CD14-positive monocyte (primary cell): ENCODE measurements at regions not wholly inside any gene's neighbourhood (a gene's known extent, or its start where the extent isn't known, plus 50 kb on each side); places are given as distances from the start of the nearest gene placed in this dataset.

Experiments
- DNase-seq, 3 donors: peaks; one replicate each; pipeline ENCODE4 v3.0.0-alpha.2; 2011 to 2022
- H2AFZ ChIP-seq: 2 replicates; pipeline ENCODE4 v1.6.0; 2012; ENCODE audit warnings: mild to moderate bottlenecking, low read depth, low read length, inconsistent platforms; ENCODE audit not compliant: insufficient read depth, poor library complexity, severe bottlenecking
- H3K27ac ChIP-seq, 2 donors: 1 replicate in 1 of 2; 2 replicates in 1 of 2; pipeline ENCODE4 v1.5.1; 2012 to 2013; ENCODE audit warnings: low read length in 2 of 2, control low read depth in 1 of 2, inconsistent platforms in 1 of 2, low read depth in 1 of 2, mild to moderate bottlenecking in 1 of 2
- H3K27me3 ChIP-seq, 2 donors: one replicate each; pipeline versions ENCODE4 v1.6.0 to v1.6.1; 2011 to 2013; ENCODE audit warnings: low read length in 2 of 2; ENCODE audit not compliant: control insufficient read depth in 2 of 2, insufficient read depth in 2 of 2
- H3K36me3 ChIP-seq, 2 donors: replicated peaks in 1 of 2; 1 replicate in 1 of 2; 2 replicates in 1 of 2; pipeline versions ENCODE4 v1.5.1 to v1.6.1; 2012 to 2013; ENCODE audit warnings: low read length in 2 of 2, control low read depth in 1 of 2, inconsistent platforms in 1 of 2, mild to moderate bottlenecking in 1 of 2; ENCODE audit not compliant: insufficient read depth in 2 of 2, control insufficient read depth in 1 of 2
- H3K4me1 ChIP-seq, 2 donors: 1 replicate in 1 of 2; 2 replicates in 1 of 2; pipeline versions ENCODE4 v1.5.1 to v1.6.1; 2012 to 2013; ENCODE audit warnings: low read length in 2 of 2, control low read depth in 1 of 2, inconsistent platforms in 1 of 2, mild to moderate bottlenecking in 1 of 2, moderate library complexity in 1 of 2; ENCODE audit not compliant: insufficient read depth in 2 of 2, control insufficient read depth in 1 of 2
- H3K4me2 ChIP-seq: replicated peaks from 2 replicates; pipeline ENCODE3; 2012; ENCODE audit warnings: low read length, moderate library complexity, mild to moderate bottlenecking; ENCODE audit not compliant: poor library complexity, severe bottlenecking; ENCODE audit errors: extremely low read depth
- H3K4me3 ChIP-seq, 3 experiments: fragments of 200-600 bp in 1 of 3; sonication (generic) in 1 of 3; replicated peaks in 1 of 3; 1 replicate in 2 of 3; 2 replicates in 1 of 3; pipeline ENCODE4 v1.5.1; 2011 to 2013; ENCODE audit warnings: low read length in 3 of 3, mild to moderate bottlenecking in 3 of 3, control low read depth in 2 of 3, low read depth in 2 of 3, inconsistent platforms in 1 of 3, moderate library complexity in 1 of 3
- H3K79me2 ChIP-seq: 2 replicates; pipeline ENCODE4 v1.6.0; 2012; ENCODE audit warnings: mild to moderate bottlenecking, control low read depth, inconsistent platforms, low read length, moderate library complexity; ENCODE audit not compliant: insufficient read depth
- H3K9ac ChIP-seq: 2 replicates; pipeline ENCODE4 v1.6.0; 2017; ENCODE audit warnings: low read length, mild to moderate bottlenecking; ENCODE audit not compliant: insufficient read depth, poor library complexity, severe bottlenecking
- H3K9me3 ChIP-seq, 2 donors: replicated peaks in 1 of 2; 1 replicate in 1 of 2; 2 replicates in 1 of 2; pipeline versions ENCODE4 v1.5.1 to v1.6.1; 2012 to 2013; ENCODE audit warnings: low read length in 2 of 2, control low read depth in 1 of 2; ENCODE audit not compliant: control insufficient read depth in 1 of 2, insufficient read depth in 1 of 2
- H4K20me1 ChIP-seq: 2 replicates; pipeline ENCODE4 v1.6.0; 2012; ENCODE audit warnings: mild to moderate bottlenecking, low read length, control low read depth, moderate library complexity; ENCODE audit not compliant: insufficient read depth
- H3K27ac Mint-ChIP-seq, 7 donors: one replicate each; pipeline ENCODE4 v1.8.0; 2020; ENCODE audit warnings: mild to moderate bottlenecking in 7 of 7, mixed read lengths in 7 of 7, moderate library complexity in 6 of 7, inconsistent platforms in 2 of 7
- H3K27me3 Mint-ChIP-seq, 3 donors: one replicate each; pipeline ENCODE4 v1.8.0; 2021 to 2022; ENCODE audit warnings: low read depth in 3 of 3, mild to moderate bottlenecking in 3 of 3, mixed read lengths in 3 of 3, moderate library complexity in 3 of 3, inconsistent platforms in 1 of 3
- H3K36me3 Mint-ChIP-seq, 2 donors: one replicate each; pipeline ENCODE4 v1.8.0; 2020; ENCODE audit warnings: mixed read lengths in 2 of 2, inconsistent platforms in 1 of 2, mild to moderate bottlenecking in 1 of 2
- H3K4me1 Mint-ChIP-seq: one replicate; pipeline ENCODE4 v1.8.0; 2020; ENCODE audit warnings: mild to moderate bottlenecking, mixed read lengths
- H3K4me3 Mint-ChIP-seq, 2 donors: one replicate each; pipeline ENCODE4 v1.8.0; 2020; ENCODE audit warnings: mild to moderate bottlenecking in 2 of 2, mixed read lengths in 2 of 2, moderate library complexity in 1 of 2
- H3K9me3 Mint-ChIP-seq, 7 donors: one replicate each; pipeline ENCODE4 v1.8.0; 2020 to 2022; ENCODE audit warnings: mixed read lengths in 7 of 7, mild to moderate bottlenecking in 6 of 7, moderate library complexity in 6 of 7, inconsistent platforms in 2 of 7
- CTCF ChIP-seq: fragments of 200-600 bp; IDR thresholded peaks from one replicate; pipeline ENCODE4 v1.8.0; 2022; ENCODE audit warnings: antibody characterized with exemption, mild to moderate bottlenecking
- WGBS: methylation state at CpG from one replicate; pipeline ENCODE4 v1.1.5; 2013; ENCODE audit warnings: missing lambda C conversion rate; ENCODE audit not compliant: insufficient coverage; 5-methylcytosine and 5-hydroxymethylcytosine counted together
- intact Hi-C, 2 donors: fragments of 100-400 bp; cut with micrococcal nuclease; formaldehyde crosslinking; loops; one replicate each; pipeline versions ENCODE4 v1.15.0 to v1.15.1; 2023

GRCh38 chr9:75691408-75691807 lies 199.1 kb upstream of the PCSK5 start:
- H3K27ac ChIP-seq: no peak overlapping the region
- no peaks in the 10 kb centered on the region for H4K20me1 ChIP-seq
- no peaks in the 10 kb centered on the region for H3K4me1 Mint-ChIP-seq
- no peak overlapping the region for H3K9ac ChIP-seq
- H3K27ac Mint-ChIP-seq: no peak overlapping the region
- peaks cover 0 to 11% (median 2%) of the 10 kb centered on the region in 7 donors for H3K9me3 Mint-ChIP-seq
- no peaks in the 10 kb centered on the region for H3K36me3 ChIP-seq
- H3K27me3 Mint-ChIP-seq: peaks cover 0 to 2% (median 0%) of the 10 kb centered on the region in 3 donors
- DNase-seq: no peak
- no peak overlapping the region for H3K4me3 ChIP-seq
- no peak for TF ChIP-seq CTCF
- no peaks in the 10 kb centered on the region for H3K9me3 ChIP-seq
- no peaks in the 10 kb centered on the region for H3K79me2 ChIP-seq
- no peak overlapping the region for H2AFZ ChIP-seq
- no peaks in the 10 kb centered on the region for H3K4me1 ChIP-seq
- no peak overlapping the region for H3K4me3 Mint-ChIP-seq
- intact Hi-C loops: no loop called here
- no peak overlapping the region for H3K4me2 ChIP-seq
- H3K36me3 Mint-ChIP-seq: no peaks in the 10 kb centered on the region
- WGBS: no CpG with 5 or more reads among the region's 1 CpG
- H3K27me3 ChIP-seq: no peaks in the 10 kb centered on the region

GRCh38 chr9:75692309-75692708 lies 198.2 kb upstream of the PCSK5 start:
- intact Hi-C loops: no loop called here
- no peak overlapping the region for H3K4me3 ChIP-seq
- H3K27me3 ChIP-seq: no peaks in the 10 kb centered on the region
- no peaks in the 10 kb centered on the region for H3K4me1 ChIP-seq
- H3K9ac ChIP-seq: no peak overlapping the region
- H3K4me2 ChIP-seq: no peak overlapping the region
- no peak overlapping the region for H3K27ac ChIP-seq
- no peak overlapping the region for H2AFZ ChIP-seq
- Mint-ChIP-seq H3K9me3 (peaks cover 0 to 11% (median 2%) of the 10 kb centered on the region in 7 donors), H3K27ac (no peak overlapping the region), H3K27me3 (peaks cover 0 to 2% (median 0%) of the 10 kb centered on the region in 3 donors), H3K4me3 (no peak overlapping the region), H3K36me3 (no peaks in the 10 kb centered on the region), H3K4me1 (no peaks in the 10 kb centered on the region)
- no CpG with 5 or more reads among the region's 3 CpGs for WGBS
- no peaks in the 10 kb centered on the region for H3K79me2 ChIP-seq
- no peaks in the 10 kb centered on the region for H3K9me3 ChIP-seq
- DNase-seq: no peak
- no peaks in the 10 kb centered on the region for H4K20me1 ChIP-seq
- no peak for TF ChIP-seq CTCF
- no peaks in the 10 kb centered on the region for H3K36me3 ChIP-seq
